Upper lobe of left lung (tissue), 6 donors: ENCODE measurements at regions not wholly inside any gene's neighbourhood (a gene's known extent, or its start where the extent isn't known, plus 50 kb on each side); places are given as distances from the start of the nearest gene placed in this dataset.

Experiments used
- ATAC-seq, 2 donors: fragments of 200-7000 bp; cut with Tn5 transposase; one replicate each; pipeline ENCODE4 v1.9.1; 2022; ENCODE audit warnings: mild to moderate bottlenecking in 2 of 2, moderate library complexity in 2 of 2; ENCODE audit not compliant: low FRiP score in 2 of 2
- DNase-seq, 2 donors: peaks; one replicate each; pipeline ENCODE4 v3.0.0-alpha.2; 2019 to 2020
- H3K27ac ChIP-seq, 4 donors: fragments of 200-600 bp; sonication (generic); one replicate each; pipeline ENCODE4 v1.5.1; 2016 to 2019
- H3K27me3 ChIP-seq, 4 donors: fragments of 200-600 bp; sonication (generic); one replicate each; pipeline ENCODE4 v1.5.1; 2017 to 2019
- H3K36me3 ChIP-seq, 4 donors: fragments of 200-600 bp; sonication (generic); one replicate each; pipeline ENCODE4 v1.5.1; 2016 to 2019
- H3K4me1 ChIP-seq, 4 donors: fragments of 200-600 bp; sonication (generic); one replicate each; pipeline ENCODE4 v1.5.1; 2018 to 2019
- H3K4me3 ChIP-seq, 4 donors: fragments of 200-600 bp; sonication (generic); one replicate each; pipeline ENCODE4 v1.5.1; 2017 to 2019; ENCODE audit warnings: mild to moderate bottlenecking in 2 of 4, moderate library complexity in 1 of 4
- H3K9me3 ChIP-seq, 4 donors: fragments of 200-600 bp; sonication (generic); one replicate each; pipeline ENCODE4 v1.5.1; 2018 to 2019
- CTCF ChIP-seq, 6 experiments: fragments of 450-650 bp in 4 of 6; fragments of 200-600 bp in 2 of 6; sonication (generic) in 2 of 6; IDR thresholded peaks; one replicate each; pipeline ENCODE4 v1.5.1; 2016 to 2019; ENCODE audit warnings: antibody characterized with exemption in 6 of 6
- EP300 ChIP-seq, 4 donors: sonication (generic); formaldehyde crosslinking; IDR thresholded peaks; one replicate each; pipeline ENCODE4 v1.5.1; 2017; ENCODE audit warnings: antibody characterized with exemption in 4 of 4, control low read depth in 2 of 4
- POLR2A ChIP-seq, 4 donors: fragments of 450-650 bp; IDR thresholded peaks; one replicate each; pipeline ENCODE4 v1.5.1; 2016 to 2017; ENCODE audit warnings: antibody characterized with exemption in 4 of 4, mild to moderate bottlenecking in 2 of 4
- POLR2AphosphoS5 ChIP-seq, 2 donors: sonication (generic); formaldehyde crosslinking; IDR thresholded peaks; one replicate each; pipeline ENCODE4 v1.5.1; 2017; ENCODE audit warnings: antibody characterized with exemption in 2 of 2
- WGBS, 2 donors: methylation state at CpG; one replicate each; pipeline ENCODE4 v1.1.5; 2017 to 2018; 5-methylcytosine and 5-hydroxymethylcytosine counted together
- donor health status: DM: no; HTN: no; CAD: no; lungs with moderate emphysema.
- donor health status: DM: no; HTN: yes; CAD: no; lungs with severe emphysema.

- Histone ChIP-seq H3K27ac (no peak overlapping the region), H3K27me3 (no peaks in the 10 kb centered on the region), H3K36me3 (no peaks in the 10 kb centered on the region), H3K9me3 (no peaks in the 10 kb centered on the region), H3K4me3 (no peak overlapping the region), H3K4me1 (no peaks in the 10 kb centered on the region)
- ATAC-seq (no peak), DNase-seq (no peak)
- 50 to 56% methylated on average over 1 of the region's 1 CpG for WGBS, 2 donors
- no peak for TF ChIP-seq POLR2A (IDR thresholded peaks at IDR 0.05)
- TF ChIP-seq EP300 (IDR thresholded peaks at IDR 0.05), result no peak
- no peak for TF ChIP-seq POLR2AphosphoS5 (IDR thresholded peaks at IDR 0.05)
- no peak for TF ChIP-seq CTCF (IDR thresholded peaks at IDR 0.05)
Observed at GRCh38 chr5:165397516-165397915, 1892.1 kb downstream of the MAT2B start.

GRCh38 chr5:165400086-165400485, 1894.7 kb downstream of the MAT2B start:
- DNase-seq, result no peak
- Histone ChIP-seq H3K36me3 (no peaks in the 10 kb centered on the region), H3K4me1 (no peaks in the 10 kb centered on the region), H3K9me3 (no peaks in the 10 kb centered on the region), H3K4me3 (no peak overlapping the region), H3K27ac (no peak overlapping the region), H3K27me3 (no peaks in the 10 kb centered on the region)
- ATAC-seq, result no peak
- TF ChIP-seq CTCF (IDR thresholded peaks at IDR 0.05) (no peak), POLR2A (IDR thresholded peaks at IDR 0.05) (no peak), EP300 (IDR thresholded peaks at IDR 0.05) (no peak), POLR2AphosphoS5 (IDR thresholded peaks at IDR 0.05) (no peak)

- TF ChIP-seq CTCF (IDR thresholded peaks at IDR 0.05) (no peak), POLR2AphosphoS5 (IDR thresholded peaks at IDR 0.05) (no peak), POLR2A (IDR thresholded peaks at IDR 0.05) (no peak)
- H3K9me3 ChIP-seq, result no peaks in the 10 kb centered on the region
- no peaks in the 10 kb centered on the region for H3K27me3 ChIP-seq
- WGBS, 2 donors, result 70 to 74% methylated on average over 2 of the region's 2 CpGs
- no peak overlapping the region for H3K4me3 ChIP-seq
- DNase-seq (no peak), ATAC-seq (no peak)
- H3K36me3 ChIP-seq, result no peaks in the 10 kb centered on the region
- H3K4me1 ChIP-seq, result peaks cover 0 to 8% (median 3%) of the 10 kb centered on the region in 4 donors
- H3K27ac ChIP-seq, result no peak overlapping the region
Observed at GRCh38 chr5:165404917-165405316, 1899.5 kb downstream of the MAT2B start.

- no peak for TF ChIP-seq POLR2A (IDR thresholded peaks at IDR 0.05)
- no peak for TF ChIP-seq EP300 (IDR thresholded peaks at IDR 0.05)
- TF ChIP-seq CTCF (IDR thresholded peaks at IDR 0.05), result no peak
- TF ChIP-seq POLR2AphosphoS5 (IDR thresholded peaks at IDR 0.05), result no peak
- no peaks in the 10 kb centered on the region for H3K9me3 ChIP-seq
- H3K27ac ChIP-seq, result no peak overlapping the region
- H3K27me3 ChIP-seq, result no peaks in the 10 kb centered on the region
- H3K4me3 ChIP-seq, result no peak overlapping the region
- no peak for DNase-seq
- ATAC-seq, result no peak
- peaks cover 0 to 8% (median 3%) of the 10 kb centered on the region in 4 donors for H3K4me1 ChIP-seq
- WGBS, 2 donors, result 6 to 36% methylated on average over 1 of the region's 1 CpG
- no peaks in the 10 kb centered on the region for H3K36me3 ChIP-seq
Observed at GRCh38 chr5:165405340-165405739, 1899.9 kb downstream of the MAT2B start.

- ATAC-seq, result no peak
- Histone ChIP-seq H3K27me3 (no peaks in the 10 kb centered on the region), H3K9me3 (no peaks in the 10 kb centered on the region), H3K4me3 (no peak overlapping the region), H3K4me1 (peaks cover 0 to 8% (median 3%) of the 10 kb centered on the region in 4 donors), H3K27ac (no peak overlapping the region), H3K36me3 (no peaks in the 10 kb centered on the region)
- no peak for DNase-seq
- WGBS, 2 donors, result 89 to 90% methylated on average over 3 of the region's 3 CpGs
- TF ChIP-seq POLR2AphosphoS5 (IDR thresholded peaks at IDR 0.05) (no peak), EP300 (IDR thresholded peaks at IDR 0.05) (no peak), POLR2A (IDR thresholded peaks at IDR 0.05) (no peak), CTCF (IDR thresholded peaks at IDR 0.05) (no peak)
Observed at GRCh38 chr5:165407352-165407751, 1901.9 kb downstream of the MAT2B start.
